ENCODE measurements at regions not wholly inside any gene's neighbourhood (a gene's known extent, or its start where the extent isn't known, plus 50 kb on each side); places are given as distances from the start of the nearest gene placed in this dataset.

DNA sequence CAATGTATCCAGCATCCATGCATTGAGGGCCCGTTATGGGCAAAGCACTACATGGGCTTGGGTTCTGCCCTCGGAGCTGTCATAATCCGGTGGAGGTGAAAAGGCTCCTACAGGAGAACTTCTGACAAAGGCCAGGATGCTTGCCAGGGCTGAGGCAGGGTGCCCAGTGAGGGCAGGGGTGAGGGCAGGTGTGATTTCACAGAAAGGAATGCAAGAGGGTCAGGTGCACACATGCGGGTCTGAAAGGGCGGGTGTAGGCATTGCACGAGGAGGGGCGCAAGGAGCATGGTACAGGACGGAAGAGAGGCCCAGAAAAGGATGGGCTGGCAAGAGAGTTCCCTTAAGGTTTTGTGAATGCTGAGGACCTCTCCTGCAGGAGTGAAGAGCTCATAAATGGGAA is 348.0 kb downstream of the BTBD3 start:
- TF ChIP-seq, protein P1, sequence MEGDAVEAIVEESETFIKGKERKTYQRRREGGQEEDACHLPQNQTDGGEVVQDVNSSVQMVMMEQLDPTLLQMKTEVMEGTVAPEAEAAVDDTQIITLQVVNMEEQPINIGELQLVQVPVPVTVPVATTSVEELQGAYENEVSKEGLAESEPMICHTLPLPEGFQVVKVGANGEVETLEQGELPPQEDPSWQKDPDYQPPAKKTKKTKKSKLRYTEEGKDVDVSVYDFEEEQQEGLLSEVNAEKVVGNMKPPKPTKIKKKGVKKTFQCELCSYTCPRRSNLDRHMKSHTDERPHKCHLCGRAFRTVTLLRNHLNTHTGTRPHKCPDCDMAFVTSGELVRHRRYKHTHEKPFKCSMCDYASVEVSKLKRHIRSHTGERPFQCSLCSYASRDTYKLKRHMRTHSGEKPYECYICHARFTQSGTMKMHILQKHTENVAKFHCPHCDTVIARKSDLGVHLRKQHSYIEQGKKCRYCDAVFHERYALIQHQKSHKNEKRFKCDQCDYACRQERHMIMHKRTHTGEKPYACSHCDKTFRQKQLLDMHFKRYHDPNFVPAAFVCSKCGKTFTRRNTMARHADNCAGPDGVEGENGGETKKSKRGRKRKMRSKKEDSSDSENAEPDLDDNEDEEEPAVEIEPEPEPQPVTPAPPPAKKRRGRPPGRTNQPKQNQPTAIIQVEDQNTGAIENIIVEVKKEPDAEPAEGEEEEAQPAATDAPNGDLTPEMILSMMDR (IDR thresholded peaks at IDR 0.05; ENCODE audit: insufficient read depth, low read depth, low read length), result no peak
- TF ChIP-seq EZH2 (IDR thresholded peaks at IDR 0.05; ENCODE audit: insufficient read depth, low read length), result no peak
